ENCODE measurements at regions not wholly inside any gene's neighbourhood (a gene's known extent, or its start where the extent isn't known, plus 50 kb on each side); places are given as distances from the start of the nearest gene placed in this dataset.

DNA sequence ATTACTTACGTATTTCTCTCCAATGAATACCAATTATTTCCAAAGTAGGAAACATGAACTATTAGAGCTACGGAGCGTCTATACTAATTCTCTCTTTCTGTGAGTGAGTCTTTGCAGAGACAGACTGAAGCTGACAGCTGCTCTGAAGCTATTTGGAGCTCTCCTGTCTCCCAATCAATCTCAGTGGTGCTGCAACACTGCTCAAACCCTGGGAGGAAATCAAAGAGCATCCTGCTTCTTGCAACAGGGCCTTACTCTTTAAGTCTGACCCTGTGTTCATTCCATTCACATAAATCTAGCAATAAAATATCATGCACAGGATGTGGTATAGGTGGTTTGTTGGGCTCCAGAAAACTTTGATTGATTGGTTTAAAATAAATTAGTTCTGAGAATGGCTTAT, 685.7 kb upstream of the IGFBP3 start:
- H3K4me1 ChIP-seq (ENCODE audit: control insufficient read depth, insufficient read depth, low read length), result no peaks in the 10 kb centered on the region
- BruUV-seq (replicated peaks), result no TSS peak
- H4K20me1 ChIP-seq (ENCODE audit: control insufficient read depth, insufficient read depth), result no peaks in the 10 kb centered on the region
- no peak overlapping the region for H3K9ac ChIP-seq (ENCODE audit: control insufficient read depth, insufficient read depth, low read length)
- intact Hi-C loops (cut with micrococcal nuclease; ENCODE audit: unreplicated experiment), result no loop called here
- POLR2A ChIA-PET, result no interaction called here
- no peak for ATAC-seq
- SMC1A ChIA-PET (ENCODE audit: uncharacterized antibody, unreplicated experiment), result interaction anchor here (1.1 kb wide), 1 partner anchor 49 kb away, joined by 3 read pairs; no protein-coding TSS in a partner anchor
- H3K79me2 ChIP-seq (ENCODE audit: control insufficient read depth, insufficient read depth, low read length), result no peaks in the 10 kb centered on the region
- FAIRE-seq, result no peak
- WGBS (ENCODE audit: insufficient coverage, insufficient replicate concordance, low lambda C conversion rate, missing lambda C conversion rate), result 50% methylated on average over 3 of the region's 3 CpGs
- H3K27me3 ChIP-seq (replicated peaks in 1 of 2; ENCODE audit: control insufficient read depth in 2 of 2, insufficient read depth in 2 of 2, low read length in 1 of 2), result no peaks in the 10 kb centered on the region
- no peak overlapping the region for H3K27ac ChIP-seq (ENCODE audit: control insufficient read depth, insufficient read depth)
- RAD21 ChIA-PET (ENCODE audit: unreplicated experiment), result no interaction called here
- CTCF ChIA-PET, result no interaction called here
- H3K4me3 ChIP-seq, result no peak overlapping the region
- TF ChIP-seq JUND (IDR thresholded peaks at IDR 0.05; ENCODE audit: low read depth, low read length) (no peak), CUX1 (IDR thresholded peaks at IDR 0.05; ENCODE audit: insufficient replicate concordance, low read depth, low read length) (no peak), ATF7 (IDR thresholded peaks at IDR 0.05; ENCODE audit: low read depth) (no peak), POLR2A (IDR thresholded peaks at IDR 0.05; ENCODE audit: low read depth, low read length) (no peak), HCFC1 (IDR thresholded peaks at IDR 0.05; ENCODE audit: low read length) (no peak), TCF7 (IDR thresholded peaks at IDR 0.05; ENCODE audit: borderline replicate concordance) (no peak), PBX3 (IDR thresholded peaks at IDR 0.05; ENCODE audit: insufficient replicate concordance, low read depth, low read length) (no peak), SIN3A (IDR thresholded peaks at IDR 0.05; ENCODE audit: low read depth, low read length) (no peak), CBFB (IDR thresholded peaks at IDR 0.05; ENCODE audit: low read depth) (no peak), CHD4 (IDR thresholded peaks at IDR 0.05) (no peak), WRNIP1 (IDR thresholded peaks at IDR 0.05; ENCODE audit: borderline replicate concordance, low read depth, low read length) (no peak), ZZZ3 (IDR thresholded peaks at IDR 0.05; ENCODE audit: control insufficient read depth, insufficient read length, low read depth) (no peak), MLLT1 (IDR thresholded peaks at IDR 0.05) (no peak)
- TF ChIP-seq, protein P1, sequence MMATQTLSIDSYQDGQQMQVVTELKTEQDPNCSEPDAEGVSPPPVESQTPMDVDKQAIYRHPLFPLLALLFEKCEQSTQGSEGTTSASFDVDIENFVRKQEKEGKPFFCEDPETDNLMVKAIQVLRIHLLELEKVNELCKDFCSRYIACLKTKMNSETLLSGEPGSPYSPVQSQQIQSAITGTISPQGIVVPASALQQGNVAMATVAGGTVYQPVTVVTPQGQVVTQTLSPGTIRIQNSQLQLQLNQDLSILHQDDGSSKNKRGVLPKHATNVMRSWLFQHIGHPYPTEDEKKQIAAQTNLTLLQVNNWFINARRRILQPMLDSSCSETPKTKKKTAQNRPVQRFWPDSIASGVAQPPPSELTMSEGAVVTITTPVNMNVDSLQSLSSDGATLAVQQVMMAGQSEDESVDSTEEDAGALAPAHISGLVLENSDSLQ (IDR thresholded peaks at IDR 0.05), result no peak
- H3K36me3 ChIP-seq (ENCODE audit: control insufficient read depth in 2 of 2, insufficient read depth in 2 of 2, low read length in 1 of 2), result no peaks in the 10 kb centered on the region
- no peak overlapping the region for H2AFZ ChIP-seq (ENCODE audit: control insufficient read depth, low read depth, low read length)
- H3K9me3 ChIP-seq (replicated peaks; ENCODE audit: control insufficient read depth, insufficient read depth, low read length), result no peaks in the 10 kb centered on the region
- in situ Hi-C loops (cut with MboI), result no loop called here
- H3K4me2 ChIP-seq (ENCODE audit: control insufficient read depth, insufficient read depth), result no peak overlapping the region
- no peak for DNase-seq (ENCODE audit: low read depth, low spot score)
